NB4 (cell line): ENCODE measurements at regions not wholly inside any gene's neighbourhood (a gene's known extent, or its start where the extent isn't known, plus 50 kb on each side); places are given as distances from the start of the nearest gene placed in this dataset.

Source experiments
- DNase-seq: peaks from one replicate; pipeline ENCODE4 v3.0.0; 2010; ENCODE audit warnings: low read depth
- H3K4me3 ChIP-seq: one replicate; pipeline ENCODE4 v1.5.1; 2011; ENCODE audit warnings: mild to moderate bottlenecking, low read depth, low read length, moderate library complexity
- MYC ChIP-seq: IDR thresholded peaks from 2 replicates; pipeline ENCODE4 v1.6.1; 2011; ENCODE audit warnings: low read depth, low read length
- POLR2A ChIP-seq: IDR thresholded peaks from 2 replicates; pipeline ENCODE4 v1.6.1; 2011; ENCODE audit warnings: mild to moderate bottlenecking; ENCODE audit not compliant: insufficient read length; ENCODE audit errors: extremely low read depth
- TF ChIP-seq, protein P1 (sequence below): IDR thresholded peaks from 2 replicates; pipeline ENCODE4 v1.6.1; 2011; ENCODE audit warnings: low read depth, low read length
- TF ChIP-seq, protein P2 (sequence below): IDR thresholded peaks from one replicate; pipeline ENCODE4 v1.5.1; 2012; ENCODE audit warnings: low read depth, low read length

GRCh38 chr19:31499281-31500196 lies 150.3 kb upstream of the TSHZ3 start:
- no peak for DNase-seq
- no peak overlapping the region for H3K4me3 ChIP-seq
- TF ChIP-seq, protein P1, sequence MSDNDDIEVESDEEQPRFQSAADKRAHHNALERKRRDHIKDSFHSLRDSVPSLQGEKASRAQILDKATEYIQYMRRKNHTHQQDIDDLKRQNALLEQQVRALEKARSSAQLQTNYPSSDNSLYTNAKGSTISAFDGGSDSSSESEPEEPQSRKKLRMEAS = no peak
- TF ChIP-seq MYC (no peak), POLR2A (no peak)
- TF ChIP-seq, protein P2, sequence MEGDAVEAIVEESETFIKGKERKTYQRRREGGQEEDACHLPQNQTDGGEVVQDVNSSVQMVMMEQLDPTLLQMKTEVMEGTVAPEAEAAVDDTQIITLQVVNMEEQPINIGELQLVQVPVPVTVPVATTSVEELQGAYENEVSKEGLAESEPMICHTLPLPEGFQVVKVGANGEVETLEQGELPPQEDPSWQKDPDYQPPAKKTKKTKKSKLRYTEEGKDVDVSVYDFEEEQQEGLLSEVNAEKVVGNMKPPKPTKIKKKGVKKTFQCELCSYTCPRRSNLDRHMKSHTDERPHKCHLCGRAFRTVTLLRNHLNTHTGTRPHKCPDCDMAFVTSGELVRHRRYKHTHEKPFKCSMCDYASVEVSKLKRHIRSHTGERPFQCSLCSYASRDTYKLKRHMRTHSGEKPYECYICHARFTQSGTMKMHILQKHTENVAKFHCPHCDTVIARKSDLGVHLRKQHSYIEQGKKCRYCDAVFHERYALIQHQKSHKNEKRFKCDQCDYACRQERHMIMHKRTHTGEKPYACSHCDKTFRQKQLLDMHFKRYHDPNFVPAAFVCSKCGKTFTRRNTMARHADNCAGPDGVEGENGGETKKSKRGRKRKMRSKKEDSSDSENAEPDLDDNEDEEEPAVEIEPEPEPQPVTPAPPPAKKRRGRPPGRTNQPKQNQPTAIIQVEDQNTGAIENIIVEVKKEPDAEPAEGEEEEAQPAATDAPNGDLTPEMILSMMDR = no peak

- no peak overlapping the region for H3K4me3 ChIP-seq
- TF ChIP-seq, protein P1 = no peak
- TF ChIP-seq MYC (no peak), POLR2A (no peak)
- TF ChIP-seq, protein P2 = no peak
- DNase-seq = no peak
These were observed 151.1 kb upstream of the TSHZ3 start for GRCh38 chr19:31500197-31500830.

DNA sequence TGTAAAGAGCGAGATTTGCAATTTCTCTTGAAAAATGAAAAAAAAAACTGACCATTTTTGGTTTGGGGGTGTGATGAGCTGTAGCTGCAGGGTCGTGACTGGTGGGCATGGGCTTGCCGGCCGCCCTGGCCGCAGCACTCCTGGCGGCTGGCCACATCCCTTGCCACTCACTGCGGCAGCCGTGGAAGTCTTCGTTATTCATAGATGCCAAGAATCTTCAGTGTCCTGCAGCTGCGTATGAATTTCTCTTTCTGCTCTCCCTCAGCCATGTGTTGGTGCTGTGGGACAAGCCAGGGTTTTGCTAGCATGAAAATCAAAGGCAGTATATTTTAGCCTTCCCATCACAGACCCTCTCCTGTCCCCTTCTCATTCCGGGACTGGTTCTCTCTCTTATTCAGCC lies 151.7 kb upstream of the TSHZ3 start:
- TF ChIP-seq MYC (no peak), POLR2A (no peak)
- TF ChIP-seq, protein P2 = no peak
- TF ChIP-seq, protein P1 = no peak
- DNase-seq = no peak
- no peak overlapping the region for H3K4me3 ChIP-seq

- no peak for DNase-seq
- no peak overlapping the region for H3K4me3 ChIP-seq
- TF ChIP-seq, protein P2 = no peak
- TF ChIP-seq, protein P1 = no peak
- no peak for TF ChIP-seq MYC
- no peak for TF ChIP-seq POLR2A
These were observed 152.4 kb upstream of the TSHZ3 start for GRCh38 chr19:31501427-31502195.

- TF ChIP-seq, protein P1 = no peak
- H3K4me3 ChIP-seq = no peak overlapping the region
These were observed 153.4 kb upstream of the TSHZ3 start for GRCh38 chr19:31502536-31503170.

More at GRCh38 chr19:31502536-31503170, 153.4 kb upstream of the TSHZ3 start:
- no peak for DNase-seq
